AG10803 (cell line): ENCODE measurements at regions not wholly inside any gene's neighbourhood (a gene's known extent, or its start where the extent isn't known, plus 50 kb on each side); places are given as distances from the start of the nearest gene placed in this dataset.

Experiments used
- DNase-seq: peaks from one replicate; pipeline ENCODE4 v3.0.0; 2010; ENCODE audit warnings: low read depth
- H3K4me3 ChIP-seq: 2 replicates; pipeline ENCODE4 v1.5.1; 2011; ENCODE audit warnings: mild to moderate bottlenecking, low read length, control low read depth
- CTCF ChIP-seq: conservative IDR thresholded peaks from 2 replicates; pipeline ENCODE4 v1.5.1; 2011; ENCODE audit warnings: mild to moderate bottlenecking, low read length, control low read depth, inconsistent platforms

- TF ChIP-seq CTCF, result no peak
- no peak for DNase-seq
- H3K4me3 ChIP-seq, result no peak overlapping the region
Observed at GRCh38 chr1:242710286-242710685, 185.8 kb upstream of the PLD5 start.

- no peak for DNase-seq
- no peak overlapping the region for H3K4me3 ChIP-seq
- TF ChIP-seq CTCF, result no peak
Observed at GRCh38 chr1:242703467-242703866, 179.0 kb upstream of the PLD5 start.

- no peak overlapping the region for H3K4me3 ChIP-seq
- no peak for TF ChIP-seq CTCF
- DNase-seq, result no peak
Observed at GRCh38 chr1:242692988-242693387, 168.5 kb upstream of the PLD5 start.

GRCh38 chr1:242691610-242691945, 167.1 kb upstream of the PLD5 start:
- TF ChIP-seq CTCF, result no peak

GRCh38 chr1:242690849-242691609, 166.5 kb upstream of the PLD5 start:
- no peak for TF ChIP-seq CTCF
- no peak overlapping the region for H3K4me3 ChIP-seq
- no peak for DNase-seq

More at GRCh38 chr1:242691610-242691945, 167.1 kb upstream of the PLD5 start:
- DNase-seq, result no peak
- no peak overlapping the region for H3K4me3 ChIP-seq

- H3K4me3 ChIP-seq, result no peak overlapping the region
- no peak for TF ChIP-seq CTCF
- DNase-seq, result no peak
Observed at GRCh38 chr1:242689378-242689777, 164.9 kb upstream of the PLD5 start.

- no peak for DNase-seq
- TF ChIP-seq CTCF, result no peak
- no peak overlapping the region for H3K4me3 ChIP-seq
Observed at GRCh38 chr1:242674951-242675645, 150.6 kb upstream of the PLD5 start.
